CD4-positive, alpha-beta T cell treated with Interleukin-4 for 1 hour (primary cell): ENCODE measurements at regions not wholly inside any gene's neighbourhood (a gene's known extent, or its start where the extent isn't known, plus 50 kb on each side); places are given as distances from the start of the nearest gene placed in this dataset.

Experiments used
- DNase-seq, 2 donors: peaks; one replicate each; pipeline ENCODE4 v3.0.0-alpha.2; 2020 to 2022

- DNase-seq, result no peak
Observed at GRCh38 chr7:46478046-46478445, 557.0 kb upstream of the IGFBP3 start.

GRCh38 chr7:46468753-46469356 is 547.8 kb upstream of the IGFBP3 start:
- DNase-seq, result peak in 1 of 2 donors; percentile 4

GRCh38 chr7:46463170-46463569 is 542.1 kb upstream of the IGFBP3 start:
- DNase-seq, result no peak

DNA sequence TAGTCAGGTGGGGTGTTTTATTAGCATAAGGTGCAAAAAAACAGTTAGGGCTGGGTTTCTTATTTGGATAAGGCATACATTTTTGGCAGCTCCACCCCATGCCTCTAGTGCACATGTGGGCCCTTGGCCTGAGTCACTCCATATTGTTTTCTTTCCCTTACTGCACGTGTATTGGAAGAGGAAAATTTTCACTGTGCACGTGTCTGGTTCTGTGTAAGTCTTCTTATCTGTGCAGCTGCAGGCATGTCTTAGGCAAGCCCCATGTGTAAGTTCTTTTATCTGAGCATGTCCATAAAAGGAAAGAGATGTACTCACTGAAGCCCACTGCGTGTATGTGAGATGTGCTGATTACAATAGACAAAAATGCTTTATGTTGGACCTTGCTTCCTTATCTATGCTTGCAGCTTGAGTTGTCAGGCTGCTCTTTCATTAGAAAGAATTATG is 540.3 kb upstream of the IGFBP3 start:
- no peak for DNase-seq

GRCh38 chr7:46459942-46460341 is 538.9 kb upstream of the IGFBP3 start:
- DNase-seq, result no peak

- no peak for DNase-seq
Observed at GRCh38 chr7:46454816-46455215, 533.7 kb upstream of the IGFBP3 start.

DNA sequence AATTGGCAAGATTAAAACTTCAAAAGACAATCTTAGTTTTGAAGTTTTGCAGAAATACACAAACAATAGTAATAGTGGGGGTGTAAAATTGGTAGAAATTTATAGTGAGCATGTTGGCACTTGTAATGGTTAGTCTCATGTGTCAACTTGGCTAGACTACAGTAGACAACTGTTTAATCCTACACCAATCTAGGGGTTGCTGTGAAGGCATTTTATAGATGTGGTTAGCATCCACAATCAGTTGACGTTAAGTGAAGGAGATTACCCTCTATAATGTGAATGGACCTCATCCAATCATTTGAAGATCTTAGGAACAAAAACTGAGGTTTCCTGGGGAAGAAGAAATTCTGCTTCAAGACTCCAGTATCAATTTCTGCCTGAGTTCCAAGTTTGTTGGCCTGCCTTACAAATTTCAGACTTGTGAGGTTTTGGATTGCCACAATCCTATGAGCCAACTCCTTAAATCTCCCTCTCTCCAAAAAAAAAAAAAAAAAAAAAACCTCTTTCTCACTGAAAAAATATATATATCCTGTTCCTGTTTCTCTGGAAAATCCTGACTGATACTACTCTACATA is 531.6 kb upstream of the IGFBP3 start:
- DNase-seq, result no peak

- DNase-seq, result no peak
Observed at GRCh38 chr7:46451846-46452245, 530.8 kb upstream of the IGFBP3 start.

DNA sequence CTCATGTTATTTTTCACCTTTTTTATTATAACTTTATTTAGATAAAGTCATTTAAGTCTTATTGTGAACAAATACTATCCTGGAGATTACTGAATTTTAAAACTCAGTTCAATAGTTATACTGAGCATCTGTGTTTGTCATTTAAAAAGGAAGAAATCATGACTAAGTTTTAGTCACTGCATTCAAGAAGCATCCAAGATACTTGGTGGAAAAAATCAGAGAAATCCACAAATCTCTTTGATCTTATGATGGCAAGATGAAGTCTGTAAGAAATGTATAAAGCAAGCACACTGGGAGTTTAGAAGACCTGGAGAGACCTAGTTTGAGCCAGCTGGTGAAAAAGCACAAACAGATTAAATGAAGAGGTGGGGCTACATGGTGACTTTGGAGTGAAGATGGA is 529.8 kb upstream of the IGFBP3 start:
- DNase-seq, result no peak

- no peak for DNase-seq
Observed at GRCh38 chr7:46450425-46450824, 529.4 kb upstream of the IGFBP3 start.

DNA sequence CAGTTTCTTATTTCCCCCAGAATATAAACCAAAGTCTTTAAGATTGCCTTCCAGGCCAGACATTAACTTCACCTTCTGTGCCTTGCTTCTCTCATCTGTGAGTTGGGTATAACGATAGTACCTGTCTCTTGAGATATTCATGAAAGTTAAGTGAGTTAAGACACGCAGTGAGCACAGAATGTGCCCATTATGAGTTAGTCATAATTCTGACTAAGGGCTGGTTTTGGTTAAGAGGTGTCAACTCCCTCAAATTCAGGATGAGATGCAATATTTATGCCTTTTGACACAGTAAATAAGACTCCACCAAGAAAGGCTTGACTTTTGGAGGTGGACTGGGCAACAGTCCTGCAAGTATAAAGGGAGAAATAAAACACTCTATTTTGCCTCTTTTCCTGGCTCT is 528.7 kb upstream of the IGFBP3 start:
- DNase-seq, result no peak

DNA sequence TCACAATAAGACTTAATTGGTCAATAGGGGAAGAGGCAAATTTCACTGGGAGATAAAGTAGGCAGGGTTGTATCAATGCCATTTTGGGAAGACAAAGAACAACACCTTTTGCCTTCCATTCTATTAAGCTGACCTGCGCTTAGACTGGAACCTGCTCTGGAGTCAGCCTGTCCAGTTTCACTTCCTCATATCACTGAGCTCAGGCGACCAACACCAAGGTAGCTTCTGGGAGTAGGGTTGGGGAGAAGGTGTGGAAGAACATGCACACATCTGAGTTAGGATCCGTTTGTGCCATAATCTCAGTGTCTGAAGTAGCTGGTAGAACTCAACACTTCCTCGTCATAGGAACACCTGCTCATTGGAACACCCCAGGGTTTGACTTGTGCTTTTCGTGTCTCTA is 527.4 kb upstream of the IGFBP3 start:
- no peak for DNase-seq

- no peak for DNase-seq
Observed at GRCh38 chr7:46446151-46446550, 525.1 kb upstream of the IGFBP3 start.

GRCh38 chr7:46444256-46444655 is 523.2 kb upstream of the IGFBP3 start:
- DNase-seq, result no peak

DNA sequence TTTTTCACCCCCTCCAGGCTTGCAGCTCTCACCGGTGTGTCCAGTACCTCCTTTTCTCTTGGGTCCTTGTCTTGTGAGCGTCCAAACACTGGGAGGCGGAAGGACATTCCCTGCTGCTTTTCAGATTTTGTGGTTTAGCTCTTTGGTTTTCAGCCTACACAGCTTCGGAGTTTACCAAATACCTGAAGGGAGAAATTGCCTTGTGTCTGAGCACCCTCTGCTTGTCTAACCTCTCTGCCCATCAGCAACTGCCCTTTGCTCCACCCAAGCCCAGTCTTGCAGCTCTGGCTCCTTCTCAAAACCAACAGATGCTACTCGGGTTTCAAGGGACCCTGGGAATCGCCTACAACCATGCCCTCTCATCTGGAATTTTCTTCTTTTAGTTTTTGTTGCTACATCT is 519.1 kb upstream of the IGFBP3 start:
- DNase-seq, result no peak

DNA sequence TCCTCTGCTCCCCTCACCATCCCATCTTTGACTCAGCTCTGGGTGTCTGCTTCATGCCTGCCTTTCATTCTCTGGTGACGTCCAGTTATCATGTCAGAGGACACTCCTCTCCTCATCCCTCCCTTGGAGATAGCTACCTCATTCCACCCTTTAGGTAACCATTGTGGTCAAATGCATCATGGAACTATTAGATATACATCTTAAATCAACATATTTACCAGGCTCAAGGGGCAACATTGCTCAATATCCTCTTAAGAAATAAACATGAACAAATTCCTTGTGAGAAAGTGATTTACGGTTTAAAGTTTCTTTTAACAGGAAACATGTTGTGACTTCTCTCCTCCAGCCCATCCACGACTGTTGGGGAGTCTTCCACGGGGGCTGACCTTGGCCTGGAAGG is 511.6 kb upstream of the IGFBP3 start:
- no peak for DNase-seq

GRCh38 chr7:46428295-46428694 is 507.2 kb upstream of the IGFBP3 start:
- DNase-seq, result no peak

DNA sequence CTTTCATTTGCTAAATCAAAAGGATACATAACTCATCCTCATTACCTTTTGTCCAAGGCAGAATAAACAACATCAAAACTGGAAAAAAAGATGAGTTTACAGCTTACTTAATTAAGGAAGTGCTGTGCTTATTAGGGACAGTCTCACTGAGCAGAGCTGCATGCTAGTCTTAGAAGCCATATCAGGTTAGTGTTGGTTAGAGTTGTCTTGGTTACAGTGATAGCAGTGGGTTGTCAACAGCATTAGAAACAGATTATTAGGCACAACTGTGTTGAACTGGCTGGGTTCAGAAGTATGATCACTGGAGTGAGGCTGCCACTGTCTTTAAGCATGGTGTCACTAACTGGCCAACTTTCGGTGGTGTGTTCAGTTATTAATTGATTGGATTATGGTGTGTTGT is 503.9 kb upstream of the IGFBP3 start:
- no peak for DNase-seq

DNA sequence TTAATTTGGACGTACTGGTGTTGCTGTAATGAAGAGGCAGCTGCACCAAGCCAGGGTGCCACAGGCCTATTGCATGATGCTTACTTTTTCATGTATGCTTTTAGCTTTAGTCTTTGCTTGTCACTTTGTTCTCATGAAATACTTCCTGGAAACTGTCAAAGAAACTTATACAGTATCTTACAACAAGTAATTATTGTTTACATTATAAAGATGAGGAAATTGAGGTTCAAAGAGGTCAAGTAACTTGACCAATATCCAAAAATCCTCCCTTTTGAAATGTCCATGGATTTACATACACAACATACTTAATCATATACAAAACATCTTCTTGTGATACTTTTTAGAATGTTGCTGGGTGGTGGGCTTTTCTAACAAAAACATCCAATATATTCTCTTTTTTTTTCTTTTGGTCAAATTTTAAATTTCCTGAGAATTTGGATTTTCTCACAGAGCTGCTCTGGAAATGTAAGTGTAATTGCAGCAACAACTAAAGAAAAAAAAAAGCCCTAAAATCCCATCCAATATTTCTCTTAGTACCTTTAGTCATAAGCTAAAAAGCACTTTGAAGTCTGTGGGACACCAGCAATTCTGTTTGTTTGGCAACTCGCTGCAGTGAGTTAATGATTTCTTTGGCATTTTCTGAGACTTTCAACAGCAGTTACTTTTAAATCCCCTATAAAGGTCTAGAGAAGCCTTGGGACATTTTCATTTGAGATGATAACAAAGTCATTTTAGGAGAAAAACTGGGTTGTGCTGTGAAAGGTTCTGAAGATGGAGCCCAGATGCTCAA is 500.6 kb upstream of the IGFBP3 start:
- DNase-seq, result no peak

DNA sequence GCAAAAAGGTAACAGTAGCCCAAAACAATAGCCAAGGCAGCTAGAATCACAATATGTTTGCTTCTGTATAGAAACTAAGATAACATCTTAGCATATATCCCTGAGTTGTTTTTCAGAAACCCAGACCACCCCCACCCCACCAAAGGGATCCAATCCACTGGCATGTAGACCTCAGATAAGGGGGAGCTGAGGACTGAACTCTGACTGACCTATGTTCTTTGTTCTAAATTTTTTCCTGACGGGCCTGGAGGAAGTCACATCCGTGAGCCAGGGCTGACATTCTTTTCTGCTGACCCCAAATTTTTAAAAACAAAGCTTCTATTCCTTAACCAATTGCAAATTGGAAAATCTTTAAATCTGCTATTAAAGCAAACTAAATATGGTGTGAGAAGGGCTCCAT is 493.9 kb upstream of the IGFBP3 start:
- no peak for DNase-seq

GRCh38 chr7:46411236-46411635 is 490.2 kb upstream of the IGFBP3 start:
- no peak for DNase-seq

- DNase-seq, result no peak
Observed at GRCh38 chr7:46407125-46407524, 486.1 kb upstream of the IGFBP3 start.

DNA sequence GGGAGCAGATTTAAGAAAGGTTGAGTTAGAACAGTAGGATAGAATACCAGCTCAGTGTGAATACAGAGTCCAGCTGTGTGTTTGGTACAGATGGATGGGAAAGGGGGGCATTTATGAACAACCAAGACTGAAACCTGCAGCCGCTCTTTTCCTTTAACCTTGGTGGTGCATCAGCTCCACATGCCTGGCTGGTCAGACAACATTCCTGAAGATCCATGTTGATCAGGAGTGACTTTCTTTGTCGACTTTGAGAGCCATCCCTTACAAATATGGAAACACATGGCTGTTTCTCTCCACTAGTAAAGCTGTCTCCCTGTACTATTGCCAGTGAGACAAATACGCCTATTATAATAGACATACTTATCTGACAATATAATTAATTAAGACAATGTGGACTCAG is 476.5 kb upstream of the IGFBP3 start:
- DNase-seq, result no peak

GRCh38 chr7:46396481-46396880 is 475.4 kb upstream of the IGFBP3 start:
- DNase-seq, result no peak
